Osteocyte (in vitro differentiated cells): ENCODE measurements at regions not wholly inside any gene's neighbourhood (a gene's known extent, or its start where the extent isn't known, plus 50 kb on each side); places are given as distances from the start of the nearest gene placed in this dataset.

Experiments used
- DNase-seq: peaks from one replicate; pipeline ENCODE4 v3.0.0; 2021; ENCODE audit warnings: mixed read lengths; ENCODE audit not compliant: unreplicated experiment; ENCODE audit errors: extremely low spot score
- H3K27ac Mint-ChIP-seq: one replicate; pipeline ENCODE4 v1.8.0; 2021; ENCODE audit warnings: mild to moderate bottlenecking, mixed read lengths; ENCODE audit not compliant: unreplicated experiment
- H3K27me3 Mint-ChIP-seq: one replicate; pipeline ENCODE4 v1.8.0; 2021; ENCODE audit warnings: mixed read lengths; ENCODE audit not compliant: unreplicated experiment
- H3K36me3 Mint-ChIP-seq: one replicate; pipeline ENCODE4 v1.8.0; 2021; ENCODE audit warnings: mixed read lengths; ENCODE audit not compliant: unreplicated experiment
- H3K4me1 Mint-ChIP-seq: one replicate; pipeline ENCODE4 v1.8.0; 2021; ENCODE audit warnings: mixed read lengths; ENCODE audit not compliant: unreplicated experiment
- H3K4me3 Mint-ChIP-seq: one replicate; pipeline ENCODE4 v1.8.0; 2021; ENCODE audit warnings: mild to moderate bottlenecking, moderate library complexity, mixed read lengths; ENCODE audit not compliant: unreplicated experiment
- H3K9me3 Mint-ChIP-seq: one replicate; pipeline ENCODE4 v1.8.0; 2021; ENCODE audit warnings: mixed read lengths; ENCODE audit not compliant: unreplicated experiment
- TF ChIP-seq, protein P1 (sequence below): fragments of 200-600 bp; sonication (generic); IDR thresholded peaks from 2 replicates; pipeline ENCODE4 v1.5.0; 2021; ENCODE audit warnings: antibody characterized with exemption, mild to moderate bottlenecking, moderate library complexity

DNA sequence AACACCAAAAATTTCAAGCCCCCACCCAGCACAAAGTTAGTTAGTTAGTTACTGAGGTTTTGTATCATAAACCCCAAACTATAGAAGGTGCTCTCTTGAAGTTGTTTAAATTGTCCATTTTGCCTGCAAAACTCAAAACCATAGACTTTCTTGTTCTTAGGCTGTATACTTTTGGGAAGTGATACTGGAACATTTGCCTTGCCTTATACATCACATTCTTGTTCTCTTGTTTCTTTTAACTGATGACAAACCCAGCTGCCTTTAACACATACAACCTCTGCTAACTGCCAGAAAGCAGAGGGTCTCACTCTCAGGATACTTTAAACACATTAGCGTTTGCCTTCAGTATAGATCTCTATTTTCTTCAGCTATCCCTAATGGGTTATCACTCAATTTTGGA lies 570.5 kb downstream of the MRPL39 start:
- no peaks in the 10 kb centered on the region for H3K27me3 Mint-ChIP-seq
- no peaks in the 10 kb centered on the region for H3K4me1 Mint-ChIP-seq
- no peak overlapping the region for H3K4me3 Mint-ChIP-seq
- H3K27ac Mint-ChIP-seq = no peak overlapping the region
- DNase-seq = no peak
- H3K9me3 Mint-ChIP-seq = peaks cover 5% of the 10 kb centered on the region
- H3K36me3 Mint-ChIP-seq = no peaks in the 10 kb centered on the region
- TF ChIP-seq, protein P1, sequence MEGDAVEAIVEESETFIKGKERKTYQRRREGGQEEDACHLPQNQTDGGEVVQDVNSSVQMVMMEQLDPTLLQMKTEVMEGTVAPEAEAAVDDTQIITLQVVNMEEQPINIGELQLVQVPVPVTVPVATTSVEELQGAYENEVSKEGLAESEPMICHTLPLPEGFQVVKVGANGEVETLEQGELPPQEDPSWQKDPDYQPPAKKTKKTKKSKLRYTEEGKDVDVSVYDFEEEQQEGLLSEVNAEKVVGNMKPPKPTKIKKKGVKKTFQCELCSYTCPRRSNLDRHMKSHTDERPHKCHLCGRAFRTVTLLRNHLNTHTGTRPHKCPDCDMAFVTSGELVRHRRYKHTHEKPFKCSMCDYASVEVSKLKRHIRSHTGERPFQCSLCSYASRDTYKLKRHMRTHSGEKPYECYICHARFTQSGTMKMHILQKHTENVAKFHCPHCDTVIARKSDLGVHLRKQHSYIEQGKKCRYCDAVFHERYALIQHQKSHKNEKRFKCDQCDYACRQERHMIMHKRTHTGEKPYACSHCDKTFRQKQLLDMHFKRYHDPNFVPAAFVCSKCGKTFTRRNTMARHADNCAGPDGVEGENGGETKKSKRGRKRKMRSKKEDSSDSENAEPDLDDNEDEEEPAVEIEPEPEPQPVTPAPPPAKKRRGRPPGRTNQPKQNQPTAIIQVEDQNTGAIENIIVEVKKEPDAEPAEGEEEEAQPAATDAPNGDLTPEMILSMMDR = no peak

DNA sequence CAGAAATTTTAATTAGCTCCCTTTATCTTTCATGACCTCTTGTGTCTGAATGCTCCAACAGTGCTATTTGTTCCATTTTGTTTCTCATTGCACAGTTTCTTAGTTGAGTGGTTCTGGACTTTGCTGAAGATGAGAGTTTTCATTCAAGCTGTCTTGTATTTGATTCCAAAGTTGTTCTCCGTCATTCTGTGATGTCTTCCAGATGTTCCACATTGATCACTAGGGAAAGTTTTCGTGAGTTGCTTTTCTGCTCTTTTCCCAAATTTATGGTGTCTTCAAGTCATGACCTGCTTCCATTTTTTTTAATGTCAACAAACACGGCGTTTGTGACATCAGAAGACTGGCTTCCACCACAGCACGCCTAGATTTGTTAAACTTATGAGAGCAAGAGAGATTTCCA lies 575.5 kb downstream of the MRPL39 start:
- TF ChIP-seq, protein P1 = no peak
- DNase-seq = no peak
- H3K36me3 Mint-ChIP-seq = no peaks in the 10 kb centered on the region
- H3K4me1 Mint-ChIP-seq = no peaks in the 10 kb centered on the region
- no peaks in the 10 kb centered on the region for H3K27me3 Mint-ChIP-seq
- H3K27ac Mint-ChIP-seq = no peak overlapping the region
- no peak overlapping the region for H3K4me3 Mint-ChIP-seq
- H3K9me3 Mint-ChIP-seq = peaks cover 7% of the 10 kb centered on the region

DNA sequence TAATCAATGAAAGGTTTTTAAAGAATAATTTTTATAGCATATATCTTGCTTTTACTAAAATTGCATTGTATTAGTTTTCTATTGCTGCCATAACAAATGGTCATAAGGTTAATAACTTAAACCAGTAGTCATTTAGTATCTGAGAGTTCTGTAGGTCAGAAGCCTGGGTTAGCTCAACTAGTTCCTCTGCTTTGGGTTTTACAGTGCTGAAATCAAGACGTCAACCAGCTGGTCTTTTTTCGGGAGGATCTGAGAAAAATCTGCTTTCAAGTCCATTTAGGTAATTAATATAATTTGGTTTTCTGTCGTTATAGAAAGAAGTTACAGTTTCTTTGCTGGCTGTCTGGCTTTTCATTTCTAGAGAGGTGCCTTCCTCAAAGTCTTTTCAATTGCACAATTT lies 577.7 kb downstream of the MRPL39 start:
- no peaks in the 10 kb centered on the region for H3K27me3 Mint-ChIP-seq
- no peak overlapping the region for H3K4me3 Mint-ChIP-seq
- H3K36me3 Mint-ChIP-seq = no peaks in the 10 kb centered on the region
- DNase-seq = no peak
- no peaks in the 10 kb centered on the region for H3K4me1 Mint-ChIP-seq
- TF ChIP-seq, protein P1 = no peak
- H3K27ac Mint-ChIP-seq = no peak overlapping the region
- peaks cover 10% of the 10 kb centered on the region for H3K9me3 Mint-ChIP-seq

DNA sequence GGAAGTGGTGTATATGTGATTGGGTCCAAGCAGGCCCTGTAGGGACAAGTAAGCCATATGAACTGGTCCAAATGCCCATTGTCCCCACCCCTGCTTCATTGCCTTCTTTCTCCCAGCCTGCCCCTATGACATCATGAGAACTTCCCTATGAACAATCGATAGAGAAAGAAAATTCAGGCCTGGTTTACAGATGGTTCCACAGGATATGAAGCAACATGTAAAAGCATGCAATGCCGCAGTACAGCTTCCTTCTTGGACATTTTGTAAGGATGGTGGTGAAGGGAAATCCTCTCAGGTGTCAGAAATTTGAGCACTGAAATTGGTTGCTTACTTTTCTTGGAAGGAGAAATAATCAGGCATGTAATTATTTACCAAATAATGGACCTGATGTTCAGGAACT lies 581.7 kb downstream of the MRPL39 start:
- no peak for DNase-seq
- Mint-ChIP-seq H3K27ac (no peak overlapping the region), H3K9me3 (peaks cover 10% of the 10 kb centered on the region), H3K4me3 (no peak overlapping the region), H3K27me3 (no peaks in the 10 kb centered on the region), H3K36me3 (no peaks in the 10 kb centered on the region), H3K4me1 (no peaks in the 10 kb centered on the region)
- TF ChIP-seq, protein P1 = no peak

DNA sequence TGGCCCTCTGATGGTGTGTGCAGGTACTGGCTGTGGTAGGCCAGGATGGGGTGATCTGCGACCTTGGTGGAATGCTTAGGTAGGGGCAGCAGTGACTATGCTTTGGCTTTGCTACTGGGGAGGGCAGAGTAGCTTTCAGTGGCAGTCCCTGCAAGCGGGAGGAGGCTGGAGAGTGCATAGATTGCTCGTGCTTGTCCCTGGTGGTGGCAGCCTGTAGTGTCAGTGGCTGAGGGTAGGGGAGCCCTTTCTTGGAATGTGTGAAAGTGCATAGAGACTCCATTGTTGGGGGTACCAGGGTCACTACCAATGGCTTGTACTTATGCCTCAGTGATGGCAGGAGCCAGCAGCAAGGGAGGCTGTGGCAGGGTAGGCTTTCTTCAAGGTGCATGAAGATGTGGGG lies 582.6 kb downstream of the MRPL39 start:
- Mint-ChIP-seq H3K36me3 (no peaks in the 10 kb centered on the region), H3K4me3 (no peak overlapping the region), H3K27me3 (no peaks in the 10 kb centered on the region), H3K9me3 (peaks cover 15% of the 10 kb centered on the region), H3K27ac (no peak overlapping the region), H3K4me1 (no peaks in the 10 kb centered on the region)
- no peak for DNase-seq
- TF ChIP-seq, protein P1 = no peak
